NCI-H2196 (cell line): ENCODE measurements at regions not wholly inside any gene's neighbourhood (a gene's known extent, or its start where the extent isn't known, plus 50 kb on each side); places are given as distances from the start of the nearest gene placed in this dataset.
"Not testable (repeated sequence)": the region's sequence is repeated elsewhere in the genome, so short reads cannot be mapped to it uniquely, and the experiment has no call there.

Experiments used
- DNase-seq: peaks from one replicate; lab custom pipeline; 2025; ENCODE audit not compliant: unreplicated experiment; lab: John Stamatoyannopoulos, UW

- DNase-seq: no peak
These were observed 941.5 kb upstream of the MDGA2 start for GRCh38 chr14:48616931-48617330.

DNA sequence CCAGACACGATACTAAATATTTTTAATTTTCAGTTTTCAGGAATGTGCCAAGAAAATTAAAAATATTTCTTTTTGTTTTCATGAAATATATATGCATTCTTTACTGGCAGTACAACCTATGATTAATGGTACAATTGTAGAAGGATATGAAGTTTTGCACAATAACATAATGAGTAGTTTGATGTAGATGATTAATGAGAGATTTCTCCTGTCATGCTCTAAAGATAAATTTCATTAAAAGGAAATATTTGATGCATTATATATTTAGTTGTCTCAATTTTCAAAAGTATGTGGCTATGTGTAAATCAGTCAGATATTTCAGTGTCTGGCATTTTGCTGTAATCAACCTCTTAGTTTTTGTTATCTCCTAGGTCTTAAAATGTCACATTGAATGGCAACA is 940.2 kb upstream of the MDGA2 start:
- no peak for DNase-seq

GRCh38 chr14:48614003-48614402 is 938.6 kb upstream of the MDGA2 start:
- DNase-seq: no peak

- not testable (repeated sequence) for DNase-seq
These were observed 931.6 kb upstream of the MDGA2 start for GRCh38 chr14:48606960-48607359.

GRCh38 chr14:48598458-48598857 is 923.1 kb upstream of the MDGA2 start:
- no peak for DNase-seq

GRCh38 chr14:48586099-48586498 is 910.7 kb upstream of the MDGA2 start:
- DNase-seq: no peak

- no peak for DNase-seq
These were observed 908.6 kb upstream of the MDGA2 start for GRCh38 chr14:48584031-48584430.

DNA sequence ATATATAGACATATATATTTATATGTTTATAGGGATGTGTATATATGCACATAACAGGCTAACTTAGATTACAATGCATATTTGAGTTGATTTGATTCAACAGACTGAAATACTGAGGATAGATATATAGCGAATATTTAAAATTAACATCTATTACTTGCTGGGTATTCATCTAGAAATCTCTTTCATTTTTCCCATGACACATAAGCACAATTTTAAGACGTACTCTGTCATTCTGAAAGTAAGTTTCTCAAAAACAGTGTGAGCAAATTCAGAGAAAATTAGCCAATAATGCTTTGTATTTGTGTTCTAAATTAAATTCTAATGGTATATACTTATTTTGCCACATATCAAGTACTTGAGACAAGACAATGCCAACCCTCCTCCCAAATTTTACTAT is 907.5 kb upstream of the MDGA2 start:
- DNase-seq: no peak

DNA sequence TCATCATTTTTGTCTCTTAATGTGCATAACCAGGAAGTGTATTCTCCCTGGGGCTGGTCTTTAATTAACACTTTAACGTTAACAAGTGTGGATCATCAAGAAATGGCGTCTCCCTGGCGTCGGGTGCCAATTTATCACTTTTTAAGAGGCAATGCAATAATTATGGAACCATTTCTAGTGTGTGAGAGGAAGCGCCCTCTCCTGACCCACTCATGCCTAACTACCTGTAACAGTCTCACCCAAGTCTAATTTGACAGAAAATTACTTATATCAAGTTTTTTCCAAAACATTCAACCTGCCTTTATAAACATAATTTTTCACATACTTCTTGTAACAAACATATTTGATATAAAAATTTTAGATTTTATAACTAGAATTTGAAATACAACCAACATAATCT is 905.3 kb upstream of the MDGA2 start:
- DNase-seq: no peak

- no peak for DNase-seq
These were observed 900.4 kb upstream of the MDGA2 start for GRCh38 chr14:48575772-48576171.

GRCh38 chr14:48568688-48569087 is 893.3 kb upstream of the MDGA2 start:
- no peak for DNase-seq

DNA sequence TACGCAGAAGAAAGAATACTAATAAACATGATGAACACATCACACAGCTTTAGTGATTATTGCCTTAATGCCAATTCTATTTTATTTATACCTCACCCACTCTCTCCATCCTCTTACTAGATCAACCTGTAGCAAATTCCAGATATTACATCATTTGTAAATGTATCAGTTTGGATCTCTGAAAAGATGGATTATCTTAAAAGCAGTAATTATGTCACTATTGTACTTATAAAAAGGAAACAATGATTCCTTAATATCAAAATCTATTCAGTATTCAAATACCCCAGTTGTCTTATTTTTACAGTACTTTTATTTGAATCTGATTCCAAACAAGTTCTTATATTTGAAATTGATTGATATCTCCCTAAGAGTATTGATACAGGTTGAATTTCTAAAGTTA is 892.8 kb upstream of the MDGA2 start:
- no peak for DNase-seq

GRCh38 chr14:48563489-48563888 is 888.1 kb upstream of the MDGA2 start:
- DNase-seq: no peak

DNA sequence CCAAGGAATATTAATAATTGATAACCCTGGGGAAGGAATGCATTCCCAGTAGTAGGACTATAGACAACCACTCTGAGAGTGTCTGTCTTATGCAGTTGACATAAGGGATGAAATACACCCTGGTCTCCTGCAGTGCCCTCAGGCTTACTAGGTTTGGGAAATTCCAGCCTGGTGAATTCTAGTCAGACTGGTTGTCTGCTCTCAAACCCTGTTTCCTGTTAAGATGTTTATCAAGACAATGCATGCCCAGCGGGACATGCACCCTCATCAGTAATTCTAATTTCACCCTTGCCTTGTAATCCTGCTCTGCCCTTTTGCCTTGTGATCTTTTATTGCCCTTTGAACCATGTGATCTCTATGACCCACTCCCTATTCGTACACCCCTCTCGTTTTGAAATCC is 886.0 kb upstream of the MDGA2 start:
- not testable (repeated sequence) for DNase-seq

DNA sequence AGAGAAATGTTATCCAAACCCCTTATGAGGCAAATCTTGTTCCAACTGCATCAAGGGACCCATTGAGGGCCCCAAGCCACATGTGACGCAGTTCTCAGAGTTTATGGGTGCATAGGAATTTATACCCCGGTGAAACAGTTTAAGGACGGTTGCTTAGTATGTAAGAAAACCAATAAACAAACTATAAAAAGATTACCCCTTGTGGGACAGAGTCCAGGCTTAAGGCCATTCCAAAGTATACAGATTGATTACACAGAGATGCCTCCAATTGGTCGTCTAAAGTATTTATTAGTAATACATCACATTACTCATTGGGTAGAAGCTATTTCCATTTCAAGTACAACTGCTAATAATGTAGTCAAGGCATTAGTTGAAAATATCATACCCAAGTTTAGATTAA is 885.0 kb upstream of the MDGA2 start:
- DNase-seq: no peak

- DNase-seq: no peak
These were observed 878.0 kb upstream of the MDGA2 start for GRCh38 chr14:48553443-48553842.

DNA sequence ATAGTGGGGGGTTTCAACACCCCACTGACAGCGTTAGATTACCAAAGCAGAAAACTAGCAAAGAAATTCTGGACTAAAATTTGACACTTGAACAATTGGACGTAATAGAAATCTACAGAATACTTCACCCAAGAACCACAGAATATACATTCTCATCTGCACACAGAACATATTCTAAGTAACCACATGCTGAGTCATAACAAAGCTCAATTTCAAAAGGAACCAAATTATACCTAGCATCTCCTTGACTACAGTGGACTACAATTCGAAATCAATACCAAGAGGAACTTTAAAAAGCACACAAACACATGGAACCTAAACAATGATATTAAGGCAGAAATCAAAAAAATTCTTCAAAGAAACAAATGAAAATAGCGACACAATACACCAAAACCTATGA is 871.6 kb upstream of the MDGA2 start:
- no peak for DNase-seq

GRCh38 chr14:48537600-48537999 is 862.2 kb upstream of the MDGA2 start:
- DNase-seq: no peak

DNA sequence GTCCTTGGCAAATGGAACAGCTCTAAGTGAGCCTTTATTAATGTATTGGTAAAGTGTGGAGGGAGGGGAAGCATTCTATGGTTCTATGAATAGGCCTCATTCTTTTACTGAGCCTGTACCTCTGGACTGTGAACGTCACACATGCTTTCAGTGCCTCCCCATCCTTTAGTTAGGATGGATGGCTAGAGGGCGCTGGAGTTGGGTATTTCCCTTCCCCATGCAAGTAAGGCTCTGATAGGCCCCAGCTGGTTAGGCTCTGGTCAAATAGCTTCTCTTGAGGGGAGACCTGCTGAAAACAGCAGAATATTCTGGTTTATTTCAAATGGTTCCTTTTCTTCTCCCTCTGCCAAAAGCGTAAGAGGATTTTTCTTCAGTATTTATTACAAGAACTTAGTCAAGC is 860.9 kb upstream of the MDGA2 start:
- DNase-seq: no peak

- no peak for DNase-seq
These were observed 852.4 kb upstream of the MDGA2 start for GRCh38 chr14:48527832-48528231.

- DNase-seq: no peak
These were observed 850.9 kb upstream of the MDGA2 start for GRCh38 chr14:48526307-48526706.

GRCh38 chr14:48504921-48505320 is 829.5 kb upstream of the MDGA2 start:
- DNase-seq: no peak

- DNase-seq: no peak
These were observed 815.4 kb upstream of the MDGA2 start for GRCh38 chr14:48490756-48491155.

DNA sequence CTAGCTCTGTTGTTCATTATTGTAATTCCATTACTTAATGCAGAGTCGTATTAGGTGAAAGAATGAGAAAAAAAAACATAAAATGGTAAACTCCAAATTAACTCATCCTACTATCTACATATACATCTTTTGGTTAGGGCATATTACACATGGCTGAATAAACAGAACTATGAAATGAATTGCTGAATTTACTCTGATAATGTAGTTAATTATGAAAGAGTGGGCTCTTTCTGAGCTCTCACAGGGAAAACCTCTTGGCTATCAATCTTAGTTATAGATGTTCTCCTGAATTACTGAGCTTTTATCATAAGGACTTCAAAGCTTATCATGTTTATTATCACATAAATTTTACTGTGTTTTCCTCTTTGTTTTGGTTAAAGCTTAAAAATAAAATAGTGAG is 798.5 kb upstream of the MDGA2 start:
- no peak for DNase-seq
